GM19455 (cell line): ENCODE measurements at regions not wholly inside any gene's neighbourhood (a gene's known extent, or its start where the extent isn't known, plus 50 kb on each side); places are given as distances from the start of the nearest gene placed in this dataset.

Source experiments
- ATAC-seq: cut with Tn5 transposase; IDR thresholded peaks from one replicate; pipeline ENCODE4 v1.9.1; 2021; ENCODE audit not compliant: unreplicated experiment

DNA sequence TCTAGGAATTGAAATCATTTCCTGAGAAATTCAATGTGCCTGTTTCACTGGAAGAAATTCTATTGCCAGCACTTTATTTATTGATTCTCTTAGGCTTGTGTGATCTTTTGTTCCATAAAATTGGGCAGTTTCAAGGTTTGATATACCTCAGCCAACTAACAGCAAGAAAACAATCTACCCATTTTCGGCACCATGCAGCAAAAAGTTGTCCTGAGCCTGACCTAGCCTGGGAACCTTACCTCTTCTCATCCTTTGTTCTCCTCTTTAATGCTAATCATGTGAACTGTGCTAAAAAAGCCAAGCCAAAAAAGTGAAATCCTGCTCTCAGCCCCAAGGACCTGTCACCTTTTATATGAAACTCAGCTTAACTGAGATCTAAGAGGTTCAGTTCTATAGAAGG lies 477.3 kb downstream of the SUCLA2 start:
- no peak for ATAC-seq

GRCh38 chr13:47521890-47522487 lies 479.1 kb downstream of the SUCLA2 start:
- no peak for ATAC-seq

DNA sequence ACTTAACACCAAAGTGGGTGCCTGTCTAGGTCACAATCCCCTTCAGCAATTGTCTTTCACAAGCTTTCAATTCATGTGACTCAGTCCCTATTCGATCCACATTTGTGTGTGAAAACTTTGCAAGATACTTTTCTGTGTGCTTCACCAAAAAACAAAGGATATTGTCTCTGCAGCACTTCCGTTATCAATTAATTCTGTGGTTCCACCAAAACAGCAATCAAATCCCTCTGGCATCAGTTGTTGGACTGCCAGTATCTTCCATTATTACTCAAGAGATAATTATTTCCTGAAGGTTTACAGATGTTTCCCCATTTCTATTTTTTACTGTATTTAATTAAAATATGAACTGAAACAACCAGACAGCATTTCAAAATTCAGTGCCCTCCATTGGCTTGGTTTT lies 481.4 kb downstream of the SUCLA2 start:
- ATAC-seq: no peak

GRCh38 chr13:47518530-47518929 lies 482.5 kb downstream of the SUCLA2 start:
- no peak for ATAC-seq

GRCh38 chr13:47511647-47512046 lies 489.4 kb downstream of the SUCLA2 start:
- no peak for ATAC-seq

DNA sequence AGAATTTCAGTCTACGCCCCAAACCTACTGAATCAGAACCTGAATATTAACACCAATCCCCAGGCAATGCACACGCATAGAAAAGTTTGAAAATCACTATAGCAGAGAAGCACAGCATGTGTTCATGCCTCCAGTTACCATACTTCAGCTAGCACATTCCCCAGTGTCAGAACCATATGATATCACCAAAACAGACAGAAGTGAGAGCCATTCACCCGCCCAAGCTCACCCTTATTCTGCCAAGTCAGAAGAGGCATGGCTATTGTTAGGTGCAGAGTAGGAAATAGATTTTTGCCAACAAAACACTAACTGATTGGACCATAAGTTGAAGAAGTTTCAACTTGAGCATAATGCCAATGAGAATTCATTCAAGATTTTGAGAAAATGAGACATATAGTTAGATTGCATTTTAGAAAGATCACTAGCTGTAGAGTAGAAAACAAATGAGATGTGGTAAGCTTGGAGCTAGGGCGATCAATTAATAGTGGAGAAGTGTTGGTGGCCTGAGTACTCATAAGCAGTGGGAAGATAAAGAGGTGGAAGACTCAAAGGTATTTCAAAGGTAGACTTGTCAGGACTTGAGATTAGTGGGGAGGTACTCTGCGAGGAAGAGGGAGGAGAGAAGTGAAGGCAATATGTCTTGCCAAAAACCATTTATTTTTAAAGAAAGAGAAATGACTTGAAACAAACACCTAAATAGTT lies 492.4 kb downstream of the SUCLA2 start:
- ATAC-seq: no peak

GRCh38 chr13:47503475-47503874 lies 497.6 kb downstream of the SUCLA2 start:
- no peak for ATAC-seq

DNA sequence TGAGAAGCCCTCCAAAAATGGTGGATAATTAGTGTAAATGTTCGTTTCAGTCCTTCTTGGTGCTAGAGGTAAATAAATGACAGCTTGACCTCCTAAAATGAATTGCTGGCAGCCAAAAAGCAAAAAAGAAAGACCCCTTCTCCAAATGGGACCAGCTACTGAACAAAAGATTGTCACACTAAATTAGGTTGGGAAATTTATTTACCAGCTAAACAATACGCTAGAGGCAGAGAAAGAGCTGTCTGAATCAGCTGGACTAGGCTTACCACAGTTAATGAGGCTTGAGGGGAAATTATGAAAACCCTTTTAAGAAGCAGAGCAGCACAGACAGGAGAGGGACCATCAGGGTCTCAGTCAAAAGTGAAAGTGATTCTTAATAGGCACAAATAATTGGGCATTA lies 498.9 kb downstream of the SUCLA2 start:
- no peak for ATAC-seq

DNA sequence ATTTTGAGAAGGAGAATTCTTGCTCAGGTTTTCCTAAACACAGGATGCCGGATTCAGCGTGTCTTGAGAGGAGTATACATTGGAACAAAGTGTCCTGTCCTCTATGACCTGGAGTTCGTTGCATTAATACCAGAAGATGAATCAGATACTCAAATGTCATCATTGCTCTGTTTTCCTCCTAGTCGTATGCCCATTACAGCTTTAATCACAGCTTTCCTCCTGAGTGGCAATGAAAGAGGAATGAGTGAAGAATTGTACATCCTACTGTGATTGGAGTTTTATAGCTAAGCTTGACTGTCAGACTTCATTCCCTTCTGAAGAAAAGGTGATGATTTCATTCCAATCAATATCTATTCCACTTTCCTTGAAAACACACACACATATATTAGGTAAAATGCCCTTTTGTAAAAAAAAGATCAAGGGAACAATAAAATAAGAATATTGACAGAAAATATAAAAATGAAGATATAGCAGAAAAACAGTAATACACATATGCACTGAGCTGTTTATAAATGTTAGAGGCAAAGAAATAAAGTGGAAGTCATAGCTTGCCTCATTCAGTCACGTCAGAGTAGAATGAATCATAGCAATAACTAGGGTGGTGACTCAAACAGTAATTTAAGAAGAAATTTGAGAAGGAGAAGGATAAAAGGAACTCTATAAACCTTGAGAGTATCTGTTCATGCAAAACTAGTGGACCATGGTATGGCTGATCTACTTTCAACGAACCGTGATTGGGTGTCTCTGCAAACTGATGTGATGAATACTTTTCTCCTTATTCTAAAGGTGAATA lies 501.5 kb downstream of the SUCLA2 start:
- ATAC-seq: no peak

- ATAC-seq: no peak
These were observed 516.5 kb downstream of the SUCLA2 start for GRCh38 chr13:47484548-47484947.

GRCh38 chr13:47481536-47481935 lies 519.5 kb downstream of the SUCLA2 start:
- no peak for ATAC-seq

GRCh38 chr13:47480951-47481350 lies 520.1 kb downstream of the SUCLA2 start:
- no peak for ATAC-seq

GRCh38 chr13:47480121-47480520 lies 521.0 kb downstream of the SUCLA2 start:
- ATAC-seq: no peak

DNA sequence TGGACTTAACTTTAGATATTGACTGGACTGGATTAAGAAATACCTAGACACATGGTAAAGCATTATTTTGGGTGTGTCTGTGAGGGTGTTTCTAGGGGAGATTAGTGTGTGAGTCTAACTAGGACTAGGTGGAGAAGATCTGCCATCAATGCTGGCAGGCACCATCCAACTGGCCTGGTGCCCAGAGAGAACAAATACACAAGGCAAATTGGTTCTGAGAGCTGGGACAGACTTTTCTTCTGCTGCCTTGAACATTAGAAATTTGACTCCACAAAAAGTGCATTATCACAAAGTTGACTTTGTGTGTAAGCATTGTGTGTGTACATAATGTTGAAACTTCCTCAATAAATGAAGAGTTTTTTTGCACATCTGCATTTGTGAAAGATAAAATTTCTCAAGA lies 522.1 kb downstream of the SUCLA2 start:
- no peak for ATAC-seq

DNA sequence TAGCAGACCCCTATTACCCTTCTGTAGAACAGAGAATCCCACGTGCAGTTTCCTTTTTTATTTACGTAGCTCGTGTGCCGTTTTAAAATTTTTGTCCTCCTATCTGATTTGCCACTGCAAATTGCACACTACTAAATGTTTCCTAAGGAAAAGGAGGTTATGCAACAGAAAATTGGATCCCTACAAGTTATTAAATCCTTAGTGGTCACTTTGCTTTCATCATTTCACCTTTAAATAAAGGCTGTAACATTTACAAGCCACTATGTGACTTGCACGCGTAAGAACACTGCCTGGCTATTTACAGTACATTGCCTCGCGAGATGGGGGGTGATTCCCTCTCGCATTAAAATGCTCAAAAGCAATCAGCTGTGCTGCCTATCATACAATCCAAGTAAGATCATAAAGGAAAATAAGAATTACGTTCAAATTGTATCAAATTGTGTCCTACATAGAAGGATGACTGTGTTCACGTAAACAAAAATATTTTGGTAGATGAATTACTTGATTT lies 525.6 kb downstream of the SUCLA2 start:
- no peak for ATAC-seq

GRCh38 chr13:47474839-47475238 lies 526.2 kb downstream of the SUCLA2 start:
- ATAC-seq: no peak

GRCh38 chr13:47474326-47474725 lies 526.7 kb downstream of the SUCLA2 start:
- no peak for ATAC-seq

DNA sequence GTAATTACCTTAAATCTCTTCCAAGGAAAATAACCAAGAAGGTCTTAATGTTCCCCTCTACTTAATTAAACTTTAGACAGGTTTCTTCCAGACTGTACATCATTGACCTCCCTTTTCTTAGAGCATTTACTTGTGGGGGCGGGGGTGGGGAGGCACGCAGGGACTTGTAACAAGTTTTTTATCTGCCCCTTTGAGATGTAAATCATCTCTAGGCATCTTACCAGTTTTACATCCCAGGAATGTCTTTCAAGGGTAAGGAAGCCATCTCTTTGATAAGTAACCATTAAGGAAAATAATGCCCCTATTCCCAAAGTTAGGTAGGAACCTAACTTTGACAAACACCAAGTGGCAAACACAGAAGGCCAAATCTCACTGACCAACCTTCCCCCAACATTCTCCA lies 528.6 kb downstream of the SUCLA2 start:
- ATAC-seq: no peak

DNA sequence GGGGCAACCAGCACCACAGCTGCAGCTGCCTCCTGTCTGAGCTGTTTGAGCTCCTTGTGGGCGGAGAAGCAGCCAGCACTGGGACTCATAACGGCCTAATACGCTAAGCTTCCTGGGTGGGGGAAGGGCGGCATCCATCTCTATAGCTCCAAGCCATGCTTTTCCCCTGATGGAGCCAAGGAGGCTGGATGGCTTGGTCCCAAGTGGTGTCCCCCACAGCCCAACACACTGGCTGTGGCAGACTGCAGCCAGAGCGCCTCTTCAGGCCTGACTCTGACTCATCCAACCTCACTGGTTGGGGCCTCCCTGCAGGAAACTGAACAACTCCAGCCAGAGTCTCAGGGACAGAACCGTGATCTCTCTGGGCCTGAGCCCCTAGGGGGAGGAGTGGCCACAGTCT lies 537.3 kb downstream of the SUCLA2 start:
- ATAC-seq: no peak

- no peak for ATAC-seq
These were observed 538.1 kb downstream of the SUCLA2 start for GRCh38 chr13:47463002-47463401.

- no peak for ATAC-seq
These were observed 539.3 kb downstream of the SUCLA2 start for GRCh38 chr13:47461816-47462215.

DNA sequence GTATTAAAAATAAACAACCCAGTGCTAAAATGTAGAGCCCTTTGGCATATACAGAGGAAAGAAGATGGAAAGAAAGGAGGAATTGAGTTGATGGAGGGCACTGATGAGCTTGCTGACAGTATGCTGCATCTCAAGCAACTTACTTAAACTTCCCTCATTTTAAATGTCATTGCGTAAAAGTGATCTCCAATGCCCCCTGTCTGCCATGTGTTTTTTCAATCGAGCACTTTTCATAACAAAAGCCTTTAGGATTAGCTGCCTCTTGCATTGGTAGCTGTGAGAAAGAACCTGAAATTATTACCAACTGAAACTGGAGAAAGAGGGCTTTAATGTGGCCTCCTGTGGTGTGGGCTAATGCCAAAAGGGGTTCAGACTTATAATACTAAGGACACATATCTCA lies 541.6 kb downstream of the SUCLA2 start:
- no peak for ATAC-seq
